ENCODE measurements at regions not wholly inside any gene's neighbourhood (a gene's known extent, or its start where the extent isn't known, plus 50 kb on each side); places are given as distances from the start of the nearest gene placed in this dataset.

DNA sequence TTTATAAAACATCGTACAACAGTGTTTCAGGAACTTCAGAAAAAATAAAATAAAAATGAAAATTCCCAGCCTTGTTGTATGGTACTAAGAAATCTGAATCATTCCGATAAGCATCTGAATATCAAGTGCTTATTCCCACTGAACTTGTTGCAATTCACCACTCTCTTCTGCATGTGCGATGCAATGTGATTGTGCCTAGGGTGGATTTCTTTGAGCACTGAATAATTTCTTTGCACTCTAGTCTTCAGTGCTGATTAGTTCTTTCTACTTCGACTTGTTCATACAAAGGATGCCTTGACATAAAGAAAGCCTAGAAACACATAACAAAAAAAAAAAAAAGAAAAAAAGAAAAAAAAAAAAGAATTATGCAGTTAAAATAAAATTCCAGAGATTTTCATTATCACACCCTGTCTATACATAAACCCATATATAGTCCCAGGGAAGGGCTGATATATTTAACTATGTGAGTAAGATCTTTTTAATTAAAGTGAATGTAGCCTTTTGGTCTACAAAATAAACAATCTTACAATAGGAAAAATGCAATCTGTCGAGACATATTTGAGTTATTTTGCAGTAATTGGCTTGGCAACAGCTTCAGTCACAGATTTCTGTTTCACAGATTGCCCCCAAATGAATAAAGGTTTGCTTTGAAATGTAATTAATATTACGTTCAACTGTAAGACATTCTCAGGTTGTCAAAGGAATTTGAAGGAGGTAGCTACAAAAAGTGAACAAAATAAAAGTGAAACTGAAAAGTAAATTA, 1118.9 kb upstream of the CELF2 start:
- Histone ChIP-seq H3K4me1 (ENCODE audit: control insufficient read depth, low read length) (no peaks in the 10 kb centered on the region), H4K20me1 (ENCODE audit: control insufficient read depth, insufficient read depth, low read depth, low read length) (no peaks in the 10 kb centered on the region), H3K79me2 (ENCODE audit: control insufficient read depth, low read length) (no peaks in the 10 kb centered on the region), H3K36me3 (ENCODE audit: control insufficient read depth, low read length) (no peaks in the 10 kb centered on the region), H3K27ac (ENCODE audit: low read depth, low read length) (no peak overlapping the region), H3K9me3 (ENCODE audit: control insufficient read depth, insufficient read depth, low read length) (no peaks in the 10 kb centered on the region; the same call in 1 of the 2 replicates), H3K27me3 (ENCODE audit: control insufficient read depth, low read length) (no peaks in the 10 kb centered on the region), H3F3A (ENCODE audit: control insufficient read depth, insufficient read depth) (no peaks in the 10 kb centered on the region), H3K9me2 (replicated peaks; ENCODE audit: control insufficient read depth, low read length) (no peaks in the 10 kb centered on the region), H3K4me3 (ENCODE audit: low read length) (no peak overlapping the region), H3K4me2 (ENCODE audit: low read length) (no peak overlapping the region)
- TF ChIP-seq EZH2phosphoT487 (IDR thresholded peaks at IDR 0.05; ENCODE audit: borderline replicate concordance, low read length), result no peak
- TF ChIP-seq, protein P1, sequence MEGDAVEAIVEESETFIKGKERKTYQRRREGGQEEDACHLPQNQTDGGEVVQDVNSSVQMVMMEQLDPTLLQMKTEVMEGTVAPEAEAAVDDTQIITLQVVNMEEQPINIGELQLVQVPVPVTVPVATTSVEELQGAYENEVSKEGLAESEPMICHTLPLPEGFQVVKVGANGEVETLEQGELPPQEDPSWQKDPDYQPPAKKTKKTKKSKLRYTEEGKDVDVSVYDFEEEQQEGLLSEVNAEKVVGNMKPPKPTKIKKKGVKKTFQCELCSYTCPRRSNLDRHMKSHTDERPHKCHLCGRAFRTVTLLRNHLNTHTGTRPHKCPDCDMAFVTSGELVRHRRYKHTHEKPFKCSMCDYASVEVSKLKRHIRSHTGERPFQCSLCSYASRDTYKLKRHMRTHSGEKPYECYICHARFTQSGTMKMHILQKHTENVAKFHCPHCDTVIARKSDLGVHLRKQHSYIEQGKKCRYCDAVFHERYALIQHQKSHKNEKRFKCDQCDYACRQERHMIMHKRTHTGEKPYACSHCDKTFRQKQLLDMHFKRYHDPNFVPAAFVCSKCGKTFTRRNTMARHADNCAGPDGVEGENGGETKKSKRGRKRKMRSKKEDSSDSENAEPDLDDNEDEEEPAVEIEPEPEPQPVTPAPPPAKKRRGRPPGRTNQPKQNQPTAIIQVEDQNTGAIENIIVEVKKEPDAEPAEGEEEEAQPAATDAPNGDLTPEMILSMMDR (IDR thresholded peaks at IDR 0.05; ENCODE audit: low read depth, low read length, poor library complexity, severe bottlenecking), result no peak

DNA sequence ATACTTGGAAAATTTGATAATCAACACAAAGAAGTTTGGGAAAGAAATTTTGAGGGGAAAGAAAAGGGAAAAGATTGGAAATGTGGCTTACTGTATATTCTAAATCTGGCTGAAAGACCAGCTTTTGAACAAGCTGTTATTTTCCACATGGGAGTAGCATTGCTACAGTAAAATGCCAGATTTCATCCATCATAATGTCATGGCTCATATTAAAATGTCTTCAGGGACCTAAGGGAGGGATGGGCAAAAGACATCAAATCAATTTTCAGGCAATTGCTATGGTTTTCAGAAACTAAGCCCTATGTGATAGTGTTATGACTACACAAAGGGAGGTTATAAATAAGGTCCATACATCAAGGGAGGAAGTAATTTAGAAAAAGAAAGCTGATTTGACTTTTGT, 1116.9 kb upstream of the CELF2 start:
- no peaks in the 10 kb centered on the region for H3K36me3 ChIP-seq (ENCODE audit: control insufficient read depth, low read length)
- H3F3A ChIP-seq (ENCODE audit: control insufficient read depth, insufficient read depth), result no peaks in the 10 kb centered on the region
- H3K4me1 ChIP-seq (ENCODE audit: control insufficient read depth, low read length), result no peaks in the 10 kb centered on the region
- H3K9me3 ChIP-seq (ENCODE audit: control insufficient read depth, insufficient read depth, low read length), result no peaks in the 10 kb centered on the region
- H3K27me3 ChIP-seq (ENCODE audit: control insufficient read depth, low read length), result no peaks in the 10 kb centered on the region
- no peaks in the 10 kb centered on the region for H3K79me2 ChIP-seq (ENCODE audit: control insufficient read depth, low read length)
- TF ChIP-seq, protein P1 (IDR thresholded peaks at IDR 0.05; ENCODE audit: low read depth, low read length, poor library complexity, severe bottlenecking), result no peak
- TF ChIP-seq EZH2phosphoT487 (IDR thresholded peaks at IDR 0.05; ENCODE audit: borderline replicate concordance, low read length), result no peak
- no peak overlapping the region for H3K4me3 ChIP-seq (ENCODE audit: low read length)
- no peaks in the 10 kb centered on the region for H4K20me1 ChIP-seq (ENCODE audit: control insufficient read depth, insufficient read depth, low read depth, low read length)
- H3K4me2 ChIP-seq (ENCODE audit: low read length), result no peak overlapping the region
- no peaks in the 10 kb centered on the region for H3K9me2 ChIP-seq (replicated peaks; ENCODE audit: control insufficient read depth, low read length)
- no peak overlapping the region for H3K27ac ChIP-seq (ENCODE audit: low read depth, low read length)

DNA sequence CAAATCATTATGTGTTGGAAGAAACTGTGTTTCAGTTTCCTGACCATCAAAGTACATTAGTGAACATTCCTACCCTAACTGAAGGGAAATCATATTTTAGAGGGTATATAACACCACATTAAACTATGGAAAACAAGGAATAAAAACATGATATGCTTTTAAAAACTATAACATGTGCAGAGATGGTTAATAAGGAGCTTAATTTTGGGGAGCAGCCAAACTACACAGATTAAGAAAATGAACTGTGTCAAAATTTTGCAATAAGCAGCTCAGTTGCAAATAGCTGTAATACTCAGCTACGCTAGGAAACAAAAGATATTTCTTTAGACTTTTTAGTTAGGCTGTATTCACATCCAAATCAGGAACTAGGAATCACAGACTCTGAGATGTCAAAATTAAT, 1115.7 kb upstream of the CELF2 start:
- no peaks in the 10 kb centered on the region for H3K9me3 ChIP-seq (ENCODE audit: control insufficient read depth, insufficient read depth, low read length)
- no peak for TF ChIP-seq EZH2phosphoT487 (IDR thresholded peaks at IDR 0.05; ENCODE audit: borderline replicate concordance, low read length)
- TF ChIP-seq, protein P1 (IDR thresholded peaks at IDR 0.05; ENCODE audit: low read depth, low read length, poor library complexity, severe bottlenecking), result no peak

More for the DNA sequence above, 1115.7 kb upstream of the CELF2 start:
- Histone ChIP-seq H3K4me1 (ENCODE audit: control insufficient read depth, low read length) (no peaks in the 10 kb centered on the region), H3K36me3 (ENCODE audit: control insufficient read depth, low read length) (no peaks in the 10 kb centered on the region), H4K20me1 (ENCODE audit: control insufficient read depth, insufficient read depth, low read depth, low read length) (no peaks in the 10 kb centered on the region), H3K4me3 (ENCODE audit: low read length) (no peak overlapping the region), H3F3A (ENCODE audit: control insufficient read depth, insufficient read depth) (no peaks in the 10 kb centered on the region), H3K9me2 (replicated peaks; ENCODE audit: control insufficient read depth, low read length) (no peaks in the 10 kb centered on the region), H3K4me2 (ENCODE audit: low read length) (no peak overlapping the region), H3K79me2 (ENCODE audit: control insufficient read depth, low read length) (no peaks in the 10 kb centered on the region), H3K27me3 (ENCODE audit: control insufficient read depth, low read length) (no peaks in the 10 kb centered on the region), H3K27ac (ENCODE audit: low read depth, low read length) (no peak overlapping the region)

Data from DOHH2 (cell line).